CD8-positive, alpha-beta memory T cell (primary cell): ENCODE measurements at regions not wholly inside any gene's neighbourhood (a gene's known extent, or its start where the extent isn't known, plus 50 kb on each side); places are given as distances from the start of the nearest gene placed in this dataset.

Experiments
- CTCF ChIA-PET: fragments of 350-600 bp; sonication (Branson Sonifier 250); formaldehyde crosslinking; loops from one replicate; lab custom pipeline; 2021; ENCODE audit warnings: antibody characterized with exemption; lab: Charles Lee
- POLR2A ChIA-PET: fragments of 350-600 bp; sonication (Branson Sonifier 250); formaldehyde crosslinking; loops from one replicate; lab custom pipeline; 2021; ENCODE audit warnings: antibody characterized with exemption; lab: Charles Lee
- DNase-seq, 5 donors: peaks; one replicate each; pipeline versions ENCODE4 v3.0.0 to v3.0.0-alpha.2; 2020 to 2022; ENCODE audit warnings: mixed read lengths in 1 of 5
- H3K27ac ChIP-seq: one replicate; pipeline ENCODE4 v1.7.0; 2013; ENCODE audit warnings: low read depth, mild to moderate bottlenecking, low read length, moderate library complexity
- H3K27me3 ChIP-seq: 2 replicates; pipeline ENCODE4 v1.7.0; 2013; ENCODE audit warnings: low read length, mild to moderate bottlenecking; ENCODE audit not compliant: insufficient read depth, poor library complexity, severe bottlenecking
- H3K36me3 ChIP-seq: 2 replicates; pipeline ENCODE4 v1.7.0; 2013; ENCODE audit warnings: mild to moderate bottlenecking, low read length, moderate library complexity; ENCODE audit not compliant: insufficient read depth
- H3K4me1 ChIP-seq: 2 replicates; pipeline ENCODE4 v1.7.0; 2013; ENCODE audit warnings: mild to moderate bottlenecking, low read length, moderate library complexity; ENCODE audit not compliant: insufficient read depth
- H3K4me3 ChIP-seq: 2 replicates; pipeline ENCODE4 v1.7.0; 2013; ENCODE audit warnings: mild to moderate bottlenecking, low read length
- H3K9me3 ChIP-seq: 2 replicates; pipeline ENCODE4 v1.7.0; 2013; ENCODE audit warnings: mild to moderate bottlenecking, low read length
- H3K27ac Mint-ChIP-seq, 8 donors: one replicate each; pipeline ENCODE4 v1.8.0; 2020 to 2021; ENCODE audit warnings: mixed read lengths in 8 of 8, mild to moderate bottlenecking in 6 of 8, inconsistent platforms in 3 of 8, moderate library complexity in 3 of 8
- H3K27me3 Mint-ChIP-seq, 2 donors: one replicate each; pipeline ENCODE4 v1.8.0; 2020 to 2021; ENCODE audit warnings: mixed read lengths in 2 of 2, mild to moderate bottlenecking in 1 of 2, moderate library complexity in 1 of 2
- H3K36me3 Mint-ChIP-seq, 3 donors: one replicate each; pipeline ENCODE4 v1.8.0; 2020 to 2021; ENCODE audit warnings: mixed read lengths in 3 of 3, inconsistent platforms in 1 of 3, mild to moderate bottlenecking in 1 of 3
- H3K4me1 Mint-ChIP-seq, 3 donors: one replicate each; pipeline ENCODE4 v1.8.0; 2020 to 2021; ENCODE audit warnings: mixed read lengths in 3 of 3, inconsistent platforms in 1 of 3, mild to moderate bottlenecking in 1 of 3
- H3K4me3 Mint-ChIP-seq, 7 donors: one replicate each; pipeline ENCODE4 v1.8.0; 2020 to 2021; ENCODE audit warnings: mixed read lengths in 7 of 7, mild to moderate bottlenecking in 6 of 7, moderate library complexity in 4 of 7, inconsistent platforms in 2 of 7
- H3K9me3 Mint-ChIP-seq, 5 donors: one replicate each; pipeline ENCODE4 v1.8.0; 2020 to 2022; ENCODE audit warnings: mixed read lengths in 5 of 5, mild to moderate bottlenecking in 3 of 5, moderate library complexity in 2 of 5, inconsistent platforms in 1 of 5

- Mint-ChIP-seq H3K4me3 (no peak overlapping the region), H3K9me3 (peaks cover 0 to 2% (median 0%) of the 10 kb centered on the region in 5 donors), H3K27ac (no peak overlapping the region), H3K27me3 (peaks cover 0 to 5% of the 10 kb centered on the region in 2 donors), H3K36me3 (no peaks in the 10 kb centered on the region), H3K4me1 (no peaks in the 10 kb centered on the region)
- CTCF ChIA-PET, result no interaction called here
- Histone ChIP-seq H3K27me3 (no peaks in the 10 kb centered on the region), H3K9me3 (no peaks in the 10 kb centered on the region), H3K4me1 (no peaks in the 10 kb centered on the region), H3K36me3 (no peaks in the 10 kb centered on the region), H3K27ac (no peak overlapping the region), H3K4me3 (no peak overlapping the region)
- POLR2A ChIA-PET, result no interaction called here
- DNase-seq, result no peak
These were observed 261.5 kb upstream of the IGFBP7 start for GRCh38 chr4:57371671-57372070.

- peaks cover 0 to 5% of the 10 kb centered on the region in 2 donors for H3K27me3 Mint-ChIP-seq
- Histone ChIP-seq H3K27me3 (no peaks in the 10 kb centered on the region), H3K27ac (no peak overlapping the region), H3K36me3 (no peaks in the 10 kb centered on the region), H3K9me3 (no peaks in the 10 kb centered on the region), H3K4me3 (no peak overlapping the region), H3K4me1 (no peaks in the 10 kb centered on the region)
- H3K4me3 Mint-ChIP-seq, result no peak overlapping the region
- no peak overlapping the region for H3K27ac Mint-ChIP-seq
- no peaks in the 10 kb centered on the region for H3K4me1 Mint-ChIP-seq
- no peaks in the 10 kb centered on the region for H3K36me3 Mint-ChIP-seq
- peaks cover 0 to 5% (median 0%) of the 10 kb centered on the region in 5 donors for H3K9me3 Mint-ChIP-seq
- ChIA-PET CTCF (no interaction called here), POLR2A (no interaction called here)
- no peak for DNase-seq
These were observed 260.5 kb upstream of the IGFBP7 start for GRCh38 chr4:57370691-57371090.

GRCh38 chr4:57369446-57369845, 259.3 kb upstream of the IGFBP7 start:
- Histone ChIP-seq H3K4me1 (no peaks in the 10 kb centered on the region), H3K4me3 (no peak overlapping the region), H3K27ac (no peak overlapping the region), H3K27me3 (no peaks in the 10 kb centered on the region), H3K9me3 (no peaks in the 10 kb centered on the region), H3K36me3 (no peaks in the 10 kb centered on the region)
- CTCF ChIA-PET, result no interaction called here
- Mint-ChIP-seq H3K27me3 (peaks cover 0 to 5% of the 10 kb centered on the region in 2 donors), H3K9me3 (peaks cover 0 to 5% (median 0%) of the 10 kb centered on the region in 5 donors), H3K4me3 (no peak overlapping the region), H3K36me3 (no peaks in the 10 kb centered on the region), H3K4me1 (no peaks in the 10 kb centered on the region), H3K27ac (no peak overlapping the region)
- POLR2A ChIA-PET, result no interaction called here
- no peak for DNase-seq

- CTCF ChIA-PET, result no interaction called here
- H3K27me3 Mint-ChIP-seq, result no peaks in the 10 kb centered on the region
- peaks cover 0 to 3% (median 0%) of the 10 kb centered on the region in 5 donors for H3K9me3 Mint-ChIP-seq
- no peak overlapping the region for H3K4me3 Mint-ChIP-seq
- no peaks in the 10 kb centered on the region for H3K27me3 ChIP-seq
- H3K4me1 ChIP-seq, result no peaks in the 10 kb centered on the region
- H3K36me3 ChIP-seq, result no peaks in the 10 kb centered on the region
- no peaks in the 10 kb centered on the region for H3K4me1 Mint-ChIP-seq
- no peak overlapping the region for H3K4me3 ChIP-seq
- H3K27ac Mint-ChIP-seq, result no peak overlapping the region
- H3K36me3 Mint-ChIP-seq, result no peaks in the 10 kb centered on the region
- no peak overlapping the region for H3K27ac ChIP-seq
- POLR2A ChIA-PET, result no interaction called here
- H3K9me3 ChIP-seq, result no peaks in the 10 kb centered on the region
- DNase-seq, result no peak
These were observed 254.1 kb upstream of the IGFBP7 start for GRCh38 chr4:57364255-57364654.

- no peak overlapping the region for H3K27ac ChIP-seq
- no peak overlapping the region for H3K4me3 ChIP-seq
- Mint-ChIP-seq H3K27ac (no peak overlapping the region), H3K4me1 (no peaks in the 10 kb centered on the region), H3K4me3 (no peak overlapping the region), H3K27me3 (no peaks in the 10 kb centered on the region), H3K9me3 (peaks cover 0 to 4% (median 0%) of the 10 kb centered on the region in 5 donors), H3K36me3 (no peaks in the 10 kb centered on the region)
- CTCF ChIA-PET, result no interaction called here
- DNase-seq, result no peak
- H3K27me3 ChIP-seq, result no peaks in the 10 kb centered on the region
- POLR2A ChIA-PET, result no interaction called here
- H3K4me1 ChIP-seq, result no peaks in the 10 kb centered on the region
- H3K9me3 ChIP-seq, result no peaks in the 10 kb centered on the region
- H3K36me3 ChIP-seq, result no peaks in the 10 kb centered on the region
These were observed 253.2 kb upstream of the IGFBP7 start for GRCh38 chr4:57363346-57363745.

- H3K27ac Mint-ChIP-seq, result no peak overlapping the region
- DNase-seq, result no peak
- CTCF ChIA-PET, result no interaction called here
- no peaks in the 10 kb centered on the region for H3K27me3 Mint-ChIP-seq
- Histone ChIP-seq H3K36me3 (no peaks in the 10 kb centered on the region), H3K4me3 (no peak overlapping the region), H3K27me3 (no peaks in the 10 kb centered on the region), H3K9me3 (no peaks in the 10 kb centered on the region), H3K27ac (no peak overlapping the region), H3K4me1 (no peaks in the 10 kb centered on the region)
- POLR2A ChIA-PET, result no interaction called here
- no peaks in the 10 kb centered on the region for H3K4me1 Mint-ChIP-seq
- peaks cover 0 to 4% (median 0%) of the 10 kb centered on the region in 5 donors for H3K9me3 Mint-ChIP-seq
- H3K36me3 Mint-ChIP-seq, result no peaks in the 10 kb centered on the region
- H3K4me3 Mint-ChIP-seq, result no peak overlapping the region
These were observed 250.5 kb upstream of the IGFBP7 start for GRCh38 chr4:57360681-57361080.

- no peaks in the 10 kb centered on the region for H3K27me3 ChIP-seq
- H3K4me1 ChIP-seq, result no peaks in the 10 kb centered on the region
- no peak overlapping the region for H3K27ac ChIP-seq
- Mint-ChIP-seq H3K9me3 (peaks cover 0 to 4% (median 2%) of the 10 kb centered on the region in 5 donors), H3K4me3 (no peak overlapping the region), H3K27ac (no peak overlapping the region), H3K4me1 (no peaks in the 10 kb centered on the region), H3K27me3 (peaks cover 0 to 2% of the 10 kb centered on the region in 2 donors), H3K36me3 (no peaks in the 10 kb centered on the region)
- no peaks in the 10 kb centered on the region for H3K36me3 ChIP-seq
- no peak overlapping the region for H3K4me3 ChIP-seq
- no peak for DNase-seq
- no peaks in the 10 kb centered on the region for H3K9me3 ChIP-seq
- ChIA-PET CTCF (no interaction called here), POLR2A (no interaction called here)
These were observed 245.0 kb upstream of the IGFBP7 start for GRCh38 chr4:57355101-57355665.

GRCh38 chr4:57351731-57352130, 241.5 kb upstream of the IGFBP7 start:
- Mint-ChIP-seq H3K4me1 (no peaks in the 10 kb centered on the region), H3K27me3 (peaks cover 0 to 2% of the 10 kb centered on the region in 2 donors), H3K27ac (no peak overlapping the region), H3K4me3 (no peak overlapping the region), H3K9me3 (peaks cover 0 to 6% (median 0%) of the 10 kb centered on the region in 5 donors), H3K36me3 (no peaks in the 10 kb centered on the region)
- CTCF ChIA-PET, result no interaction called here
- no peak overlapping the region for H3K4me3 ChIP-seq
- no peaks in the 10 kb centered on the region for H3K9me3 ChIP-seq
- no peaks in the 10 kb centered on the region for H3K36me3 ChIP-seq
- no peak overlapping the region for H3K27ac ChIP-seq
- H3K4me1 ChIP-seq, result no peaks in the 10 kb centered on the region
- POLR2A ChIA-PET, result no interaction called here
- no peak for DNase-seq
- H3K27me3 ChIP-seq, result no peaks in the 10 kb centered on the region
